ENCODE measurements at regions not wholly inside any gene's neighbourhood (a gene's known extent, or its start where the extent isn't known, plus 50 kb on each side); places are given as distances from the start of the nearest gene placed in this dataset.

DNA sequence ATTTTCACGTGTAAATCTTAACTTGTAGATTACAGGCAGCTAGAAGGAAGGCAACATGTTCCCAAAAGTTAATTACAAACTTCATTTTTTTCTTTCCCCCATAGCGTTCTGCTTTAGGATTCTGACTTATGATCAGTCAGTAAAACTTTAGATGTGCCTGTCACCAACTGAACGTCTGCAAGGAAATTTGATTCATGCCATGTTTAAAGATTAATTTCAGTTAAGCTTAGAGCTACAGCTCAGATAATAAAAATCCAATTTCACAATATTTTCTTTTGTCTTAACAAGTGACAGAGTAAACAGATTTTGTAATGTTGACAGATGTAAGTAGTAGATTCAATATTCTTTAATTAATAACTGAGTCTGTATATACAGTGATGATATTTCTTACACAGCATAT is 253.1 kb downstream of the NFKBIZ start:
- Histone ChIP-seq H3K27ac (ENCODE audit: low read length in 2 of 2) (no peak overlapping the region), H3K27me3 (replicated peaks in 1 of 4; ENCODE audit: control extremely low read depth in 1 of 4, control insufficient read depth in 3 of 4, insufficient read depth in 4 of 4, low read length in 3 of 4) (no peaks in the 10 kb centered on the region), H3K4me2 (replicated peaks; ENCODE audit: low read depth, low read length, poor library complexity, severe bottlenecking) (no peak overlapping the region), H3K9me3 (ENCODE audit: control extremely low read depth in 1 of 3, control insufficient read depth in 2 of 3, insufficient read depth in 1 of 3, low read length in 2 of 3) (peaks cover 0 to 2% (median 1%) of the 10 kb centered on the region in 3 donors), H3K36me3 (replicated peaks in 1 of 2; ENCODE audit: control extremely low read depth in 1 of 2, control insufficient read depth in 1 of 2, extremely low read depth in 1 of 2, insufficient read depth in 2 of 2, low read length in 1 of 2) (no peaks in the 10 kb centered on the region), H4K20me1 (ENCODE audit: control insufficient read depth, insufficient read depth, low read length, poor library complexity, severe bottlenecking) (no peaks in the 10 kb centered on the region), H3K9ac (ENCODE audit: low read length) (no peak overlapping the region), H3K4me1 (ENCODE audit: control insufficient read depth in 2 of 2, insufficient read depth in 2 of 2, low read length in 2 of 2) (no peaks in the 10 kb centered on the region), H3K79me2 (ENCODE audit: control insufficient read depth, insufficient read depth, low read length) (no peaks in the 10 kb centered on the region), H3K4me3 (ENCODE audit: control extremely low read depth in 1 of 5, extremely low read depth in 1 of 5, insufficient read depth in 1 of 5, low read depth in 2 of 5, low read length in 4 of 5) (no peak overlapping the region), H2AFZ (ENCODE audit: insufficient read depth, low read depth, low read length, poor library complexity, severe bottlenecking) (no peak overlapping the region)
- H3K4me3 Mint-ChIP-seq = no peak overlapping the region
- intact Hi-C loops (cut with micrococcal nuclease) = no loop called here
- 100% methylated on average over 1 of the region's 3 CpGs for WGBS (ENCODE audit: insufficient coverage)
- H3K27ac Mint-ChIP-seq = no peak overlapping the region
- ChIA-PET POLR2A (no interaction called here), CTCF (interaction anchor here (1.5 kb wide), 1 partner anchor 32 kb away, joined by 3 read pairs; no protein-coding TSS in a partner anchor)
- ATAC-seq (ENCODE audit: low read depth) (no peak), DNase-seq (no peak)
- H3K27me3 Mint-ChIP-seq = no peaks in the 10 kb centered on the region
- TF ChIP-seq, protein P1, sequence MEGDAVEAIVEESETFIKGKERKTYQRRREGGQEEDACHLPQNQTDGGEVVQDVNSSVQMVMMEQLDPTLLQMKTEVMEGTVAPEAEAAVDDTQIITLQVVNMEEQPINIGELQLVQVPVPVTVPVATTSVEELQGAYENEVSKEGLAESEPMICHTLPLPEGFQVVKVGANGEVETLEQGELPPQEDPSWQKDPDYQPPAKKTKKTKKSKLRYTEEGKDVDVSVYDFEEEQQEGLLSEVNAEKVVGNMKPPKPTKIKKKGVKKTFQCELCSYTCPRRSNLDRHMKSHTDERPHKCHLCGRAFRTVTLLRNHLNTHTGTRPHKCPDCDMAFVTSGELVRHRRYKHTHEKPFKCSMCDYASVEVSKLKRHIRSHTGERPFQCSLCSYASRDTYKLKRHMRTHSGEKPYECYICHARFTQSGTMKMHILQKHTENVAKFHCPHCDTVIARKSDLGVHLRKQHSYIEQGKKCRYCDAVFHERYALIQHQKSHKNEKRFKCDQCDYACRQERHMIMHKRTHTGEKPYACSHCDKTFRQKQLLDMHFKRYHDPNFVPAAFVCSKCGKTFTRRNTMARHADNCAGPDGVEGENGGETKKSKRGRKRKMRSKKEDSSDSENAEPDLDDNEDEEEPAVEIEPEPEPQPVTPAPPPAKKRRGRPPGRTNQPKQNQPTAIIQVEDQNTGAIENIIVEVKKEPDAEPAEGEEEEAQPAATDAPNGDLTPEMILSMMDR (IDR thresholded peaks at IDR 0.05) = no peak
- no peak for TF ChIP-seq EZH2 (IDR thresholded peaks at IDR 0.05; ENCODE audit: borderline replicate concordance, insufficient read depth, low read depth, low read length, poor library complexity, severe bottlenecking)
- H3K9me3 Mint-ChIP-seq (ENCODE audit: insufficient read depth) = peaks cover 2% of the 10 kb centered on the region
- no peaks in the 10 kb centered on the region for H3K4me1 Mint-ChIP-seq

DNA sequence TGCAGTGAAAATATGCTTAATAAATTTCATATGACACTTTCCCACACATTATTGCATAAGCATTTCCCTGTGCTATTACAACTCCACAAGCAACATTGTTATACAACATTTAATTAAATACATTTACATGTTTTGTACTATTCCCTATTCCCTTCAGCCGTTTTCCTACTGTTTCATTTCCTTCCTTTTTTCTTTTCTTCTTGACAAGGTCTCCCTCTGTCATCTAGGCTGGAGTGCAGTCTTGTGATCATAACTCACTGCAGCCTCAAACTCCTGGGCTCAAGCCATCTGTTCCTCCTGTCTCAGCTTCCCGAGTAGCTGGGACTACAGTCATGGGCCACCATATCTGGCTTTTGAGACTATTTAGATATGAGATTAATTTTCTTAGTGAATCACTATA is 254.7 kb downstream of the NFKBIZ start:
- Histone ChIP-seq H3K9me3 (ENCODE audit: control extremely low read depth in 1 of 3, control insufficient read depth in 2 of 3, insufficient read depth in 1 of 3, low read length in 2 of 3) (peaks cover 0 to 12% (median 1%) of the 10 kb centered on the region in 3 donors), H2AFZ (ENCODE audit: insufficient read depth, low read depth, low read length, poor library complexity, severe bottlenecking) (no peak overlapping the region), H3K4me1 (ENCODE audit: control insufficient read depth in 2 of 2, insufficient read depth in 2 of 2, low read length in 2 of 2) (no peaks in the 10 kb centered on the region), H3K27me3 (replicated peaks in 1 of 4; ENCODE audit: control extremely low read depth in 1 of 4, control insufficient read depth in 3 of 4, insufficient read depth in 4 of 4, low read length in 3 of 4) (no peaks in the 10 kb centered on the region), H3K27ac (ENCODE audit: low read length in 2 of 2) (no peak overlapping the region), H3K9ac (ENCODE audit: low read length) (no peak overlapping the region), H3K4me3 (ENCODE audit: control extremely low read depth in 1 of 5, extremely low read depth in 1 of 5, insufficient read depth in 1 of 5, low read depth in 2 of 5, low read length in 4 of 5) (no peak overlapping the region), H3K36me3 (replicated peaks in 1 of 2; ENCODE audit: control extremely low read depth in 1 of 2, control insufficient read depth in 1 of 2, extremely low read depth in 1 of 2, insufficient read depth in 2 of 2, low read length in 1 of 2) (no peaks in the 10 kb centered on the region), H4K20me1 (ENCODE audit: control insufficient read depth, insufficient read depth, low read length, poor library complexity, severe bottlenecking) (no peaks in the 10 kb centered on the region), H3K4me2 (replicated peaks; ENCODE audit: low read depth, low read length, poor library complexity, severe bottlenecking) (no peak overlapping the region), H3K79me2 (ENCODE audit: control insufficient read depth, insufficient read depth, low read length) (no peaks in the 10 kb centered on the region)
- DNase-seq = no peak
- no peak for ATAC-seq (ENCODE audit: low read depth)
- Mint-ChIP-seq H3K9me3 (ENCODE audit: insufficient read depth) (peaks cover 2% of the 10 kb centered on the region), H3K27ac (no peak overlapping the region), H3K27me3 (no peaks in the 10 kb centered on the region), H3K4me1 (no peaks in the 10 kb centered on the region), H3K4me3 (no peak overlapping the region)
- intact Hi-C loops (cut with micrococcal nuclease) = no loop called here
- WGBS (ENCODE audit: insufficient coverage) = 25% methylated on average over 1 of the region's 2 CpGs
- TF ChIP-seq, protein P1 (IDR thresholded peaks at IDR 0.05) = no peak
- no peak for TF ChIP-seq EZH2 (IDR thresholded peaks at IDR 0.05; ENCODE audit: borderline replicate concordance, insufficient read depth, low read depth, low read length, poor library complexity, severe bottlenecking)
- POLR2A ChIA-PET = no interaction called here
- CTCF ChIA-PET = interaction anchor here (1.5 kb wide), 1 partner anchor 31 kb away, joined by 3 read pairs; no protein-coding TSS in a partner anchor

All from B cell (primary cell).